Frontal cortex (tissue), 4 donors: ENCODE measurements at regions not wholly inside any gene's neighbourhood (a gene's known extent, or its start where the extent isn't known, plus 50 kb on each side); places are given as distances from the start of the nearest gene placed in this dataset. TPM values are rescaled to one million over a fixed set of nuclear protein-coding genes. Genes with fewer than 3 reads are reported as not detected.
"Not testable (repeated sequence)": the region's sequence is repeated elsewhere in the genome, so short reads cannot be mapped to it uniquely, and the experiment has no call there.

ENCODE experiments used
- DNase-seq, 2 donors: peaks; one replicate each; pipeline ENCODE4 v3.0.0; 2012; ENCODE audit warnings: low spot score in 2 of 2
- FAIRE-seq: peaks from 2 replicates; lab custom pipeline; 2012; peaks lifted over from hg19 to GRCh38; lab: Jason Lieb, UNC
- small RNA-seq: library from RNA; depleted of rRNA; stranded (forward); fragments of <200 nt; gene quantifications from one replicate; pipeline ENCODE3, GENCODE V24; 2014
- donor health status: control.
- donor health status: control.
- donor health status: control.

DNA sequence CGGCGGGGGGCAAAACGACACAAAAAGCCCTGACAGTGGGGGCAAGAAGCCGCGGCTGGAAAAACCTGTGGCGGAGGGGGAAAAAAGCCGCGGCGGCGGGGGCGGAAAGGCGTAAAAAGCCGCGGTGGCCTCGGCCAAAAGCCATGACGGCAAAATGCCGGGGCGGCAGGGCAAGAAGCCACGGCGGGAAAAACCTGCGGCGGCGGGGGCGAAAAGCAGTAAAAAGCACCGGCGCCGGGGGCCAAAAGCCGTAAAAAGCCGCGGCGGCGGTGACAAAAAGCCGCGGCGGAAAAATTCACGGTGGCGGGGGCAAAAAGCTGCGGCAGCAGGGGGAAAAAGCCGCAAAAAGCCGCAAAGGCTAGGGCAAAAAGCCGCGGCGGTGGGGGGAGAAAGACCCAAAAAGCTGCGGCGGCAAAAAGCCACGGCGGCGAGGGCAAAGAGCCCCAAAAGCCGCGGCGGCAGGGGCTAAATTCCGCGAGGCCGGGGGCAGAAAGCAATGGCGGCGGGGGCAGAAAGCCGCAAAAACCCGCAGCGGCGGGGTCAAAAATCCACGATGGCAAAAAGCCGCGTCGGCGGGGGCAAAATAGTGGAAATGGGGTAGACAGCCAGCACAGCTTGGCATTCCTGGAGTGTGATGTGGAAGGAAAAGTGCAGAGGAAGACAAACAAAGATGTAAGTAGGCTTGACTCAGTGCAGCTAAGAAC lies 167.5 kb upstream of the TP53TG3D start:
- DNase-seq, FAIRE-seq: not testable (repeated sequence)

DNA sequence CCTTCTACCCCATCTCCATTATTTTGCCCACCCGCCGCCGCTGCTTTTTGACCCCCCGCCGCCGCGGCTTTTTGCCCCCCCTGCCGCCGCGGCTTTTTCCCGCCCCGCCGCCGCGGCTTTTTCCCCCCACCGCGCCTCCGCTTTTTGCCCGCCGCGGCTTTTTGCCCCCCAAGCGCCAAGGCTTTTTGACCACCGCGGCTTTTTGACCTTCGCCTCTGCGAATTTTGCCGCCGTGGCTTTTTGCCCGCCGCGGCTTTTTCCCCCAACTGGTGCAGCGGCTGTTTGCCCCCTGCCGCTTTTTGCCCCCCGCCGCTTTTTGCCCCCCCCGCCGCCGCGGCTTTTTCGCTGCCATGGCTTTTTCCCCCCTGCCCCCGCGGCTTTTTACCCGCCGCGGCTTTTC lies 137.5 kb upstream of the TP53TG3D start:
- not testable (repeated sequence) for FAIRE-seq, DNase-seq

DNA sequence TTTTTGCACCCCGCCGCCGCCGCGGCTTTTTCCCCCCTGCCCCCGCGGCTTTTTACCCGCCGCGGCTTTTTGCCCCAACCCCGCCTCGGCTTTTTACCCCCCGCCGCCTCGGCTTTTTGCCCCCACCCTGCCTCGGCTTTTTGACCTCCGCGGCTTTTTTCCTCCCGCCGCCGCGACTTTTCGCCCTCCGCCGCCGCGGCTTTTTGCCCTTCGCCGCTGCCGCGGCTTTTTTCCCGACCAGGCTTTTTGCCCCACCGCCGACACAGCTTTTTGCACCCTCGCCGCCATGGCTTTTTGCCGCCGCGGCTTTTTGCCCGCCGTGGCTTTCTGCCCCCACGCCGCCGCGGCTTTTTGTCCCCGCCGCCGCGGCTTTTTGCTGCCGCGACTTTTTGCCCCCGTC lies 137.0 kb upstream of the TP53TG3D start:
- DNase-seq = no peak

DNA sequence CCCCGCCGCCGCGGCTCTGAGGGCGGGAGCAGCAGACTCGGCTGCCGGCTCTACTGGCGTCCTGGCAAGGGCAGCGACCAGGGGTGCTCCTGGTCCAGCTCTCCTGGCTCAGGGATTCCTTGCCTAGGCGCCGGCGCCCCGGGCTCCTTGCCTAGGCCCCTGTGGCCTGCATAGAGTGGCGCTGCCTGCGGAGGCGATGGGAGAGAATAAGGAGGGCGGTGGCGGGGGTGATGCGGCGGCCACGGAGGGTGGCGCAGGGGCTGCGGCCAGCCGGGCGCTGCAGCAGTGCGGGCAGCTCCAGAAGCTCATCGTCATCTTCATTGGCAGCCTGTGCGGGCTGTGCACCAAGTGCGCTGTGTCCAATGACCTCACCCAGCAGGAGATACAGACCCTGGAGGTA lies 136.6 kb upstream of the TP53TG3D start:
- FAIRE-seq, DNase-seq: not testable (repeated sequence)

More for the DNA sequence above, 137.0 kb upstream of the TP53TG3D start:
- no peak for FAIRE-seq

DNA sequence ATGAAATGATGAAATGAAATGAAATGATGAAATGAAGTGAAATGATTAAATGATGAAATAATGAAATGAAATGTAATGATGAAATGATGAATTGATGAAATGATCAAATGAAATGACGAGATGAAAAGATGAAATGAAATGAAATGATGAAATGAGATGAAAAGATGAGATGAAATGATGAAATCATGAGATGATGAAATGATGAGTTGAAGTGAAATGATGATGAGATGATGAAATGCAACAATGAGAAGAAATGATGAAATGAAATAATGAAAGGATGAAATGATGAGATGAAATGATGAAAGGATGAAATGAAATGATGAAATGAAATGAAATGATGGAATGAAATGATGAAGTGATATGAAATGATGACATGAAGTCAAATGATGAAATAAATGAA lies 132.7 kb upstream of the TP53TG3D start:
- not testable (repeated sequence) for DNase-seq
- peak; percentile 75 for FAIRE-seq

DNA sequence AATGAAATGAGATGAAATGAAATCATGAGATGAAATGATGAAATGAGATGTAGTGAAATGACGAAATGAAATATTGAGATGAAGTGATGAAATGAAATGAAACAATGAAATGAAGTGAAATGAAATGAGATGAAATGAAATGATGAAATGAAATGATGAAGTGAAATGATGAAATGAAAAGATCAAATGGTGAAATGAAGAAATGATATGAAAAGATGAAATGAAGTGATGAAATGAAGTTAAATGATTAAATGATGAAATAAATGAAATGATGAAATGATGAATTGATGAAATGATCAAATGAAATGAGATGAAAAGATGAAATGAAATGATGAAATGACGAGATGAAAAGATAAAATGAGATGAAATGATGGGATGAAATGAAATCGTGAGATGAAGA lies 132.3 kb upstream of the TP53TG3D start:
- not testable (repeated sequence) for DNase-seq
- FAIRE-seq = peak; percentile 17

DNA sequence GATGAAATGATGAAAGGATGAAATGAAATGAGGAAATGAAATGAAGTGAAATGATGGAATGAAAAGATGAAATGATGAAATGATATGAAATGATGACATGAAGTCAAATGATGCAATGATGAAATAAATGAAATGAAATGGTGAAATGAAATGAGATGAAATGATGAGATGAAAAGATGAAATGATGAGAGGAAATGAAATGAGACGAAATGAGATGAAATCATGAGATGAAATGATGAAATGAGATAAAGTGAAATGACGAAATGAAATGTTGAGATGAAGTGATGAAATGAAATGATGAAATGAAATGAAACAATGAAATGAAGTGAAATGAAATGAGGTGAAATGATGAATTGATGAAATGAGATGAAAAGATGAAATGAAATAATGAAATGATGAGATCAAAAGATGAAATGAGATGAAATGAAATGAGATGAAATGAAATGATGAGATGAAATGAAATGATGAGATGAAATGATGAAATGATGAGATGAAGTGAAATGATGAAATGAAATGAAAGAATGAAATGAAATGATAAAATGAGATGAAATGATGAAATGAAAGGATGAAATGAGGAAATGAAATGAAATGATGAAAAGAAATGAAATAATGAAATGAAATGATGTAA lies 131.7 kb upstream of the TP53TG3D start:
- FAIRE-seq = peak; percentile 86
- DNase-seq = not testable (repeated sequence)

DNA sequence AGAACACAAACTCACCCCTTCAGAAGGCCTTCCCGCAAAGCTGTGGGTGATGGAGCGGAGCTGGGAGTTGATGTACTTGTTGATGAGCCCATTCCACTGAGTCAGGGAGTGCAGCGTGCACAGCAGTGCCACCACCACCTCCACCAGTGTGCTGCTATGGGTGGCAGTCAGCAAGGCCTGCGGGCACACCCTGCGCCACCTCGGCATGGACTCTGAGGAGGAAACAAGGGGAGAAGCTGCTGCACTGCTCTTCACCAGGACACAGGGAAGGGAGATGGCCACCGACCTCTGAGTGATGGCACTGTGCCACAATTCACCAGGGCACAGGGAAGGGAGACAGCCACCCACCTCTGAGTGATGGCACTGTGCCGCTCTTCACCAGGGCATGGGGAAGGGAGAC lies 100.7 kb upstream of the TP53TG3D start:
- DNase-seq, FAIRE-seq: not testable (repeated sequence)

DNA sequence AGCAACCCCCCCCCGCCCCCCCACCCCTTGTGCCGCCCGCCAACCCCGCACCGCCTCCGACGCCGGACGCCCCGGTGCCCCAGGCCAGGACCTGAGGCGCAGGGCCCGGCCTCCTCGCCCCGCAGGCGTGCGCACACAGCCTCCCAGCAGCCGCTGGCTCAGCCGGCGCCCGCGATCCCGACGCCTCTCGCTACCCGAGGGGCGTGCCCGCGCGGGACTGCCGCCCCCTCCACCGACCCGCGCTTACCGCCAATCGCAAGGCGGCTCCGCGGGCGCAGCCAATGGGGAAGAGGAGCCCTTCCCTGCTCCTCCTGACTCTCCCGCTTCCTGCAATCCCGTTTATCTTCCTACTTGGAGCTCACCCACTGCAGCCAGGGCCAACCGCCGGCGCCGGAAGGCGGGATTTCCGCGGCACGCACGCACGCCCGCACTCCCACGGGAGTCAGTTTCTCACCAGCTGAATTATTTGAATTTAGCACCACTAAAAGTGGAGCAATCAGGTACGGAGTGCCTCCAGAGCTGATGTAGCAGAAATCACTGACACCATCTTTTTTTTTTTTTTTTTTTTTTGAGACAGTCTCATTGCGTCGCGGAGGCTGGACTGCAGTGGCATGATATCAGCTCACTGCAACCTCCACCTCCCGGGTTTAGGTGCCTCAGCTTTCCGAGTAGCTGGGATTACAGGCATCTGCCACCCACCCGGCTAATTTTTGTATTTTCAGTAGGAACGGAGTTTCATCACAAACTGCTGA lies 65.0 kb upstream of the TP53TG3D start:
- not testable (repeated sequence) for FAIRE-seq, DNase-seq

DNA sequence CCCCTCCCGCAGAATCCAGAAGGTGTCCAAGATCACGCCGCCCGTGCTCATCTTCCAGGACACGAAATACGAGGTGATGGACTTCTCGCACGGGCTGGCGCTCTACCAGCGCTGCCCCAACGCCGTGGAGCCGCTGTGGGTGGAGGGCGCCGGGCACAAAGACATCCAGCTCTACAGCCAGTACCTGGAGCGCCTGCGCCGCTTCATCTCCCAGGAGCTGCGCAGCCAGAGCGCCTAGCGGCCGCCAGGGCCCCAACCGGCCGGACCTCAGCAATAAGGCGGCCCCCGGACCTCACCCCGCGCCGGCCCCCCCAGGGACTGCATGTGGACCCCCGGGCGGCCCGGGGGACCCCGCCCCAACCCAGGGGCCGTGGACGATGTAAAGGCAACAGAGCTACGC lies 50.5 kb upstream of the TP53TG3D start:
- FAIRE-seq, DNase-seq: not testable (repeated sequence)

Small RNA genes in the stretch of these regions (small RNA-seq; reads per million reads assigned to genes)
- gene AC133485.4 (not detected), gene AC142381.2 (not detected), gene IGHV1OR16-3 (not detected), gene IGHV3OR16-9 (not detected)
